Lung (tissue), 11 donors: ENCODE measurements at regions not wholly inside any gene's neighbourhood (a gene's known extent, or its start where the extent isn't known, plus 50 kb on each side); places are given as distances from the start of the nearest gene placed in this dataset.

Source experiments
- ATAC-seq: fragments of 200-7000 bp; cut with Tn5 transposase; one replicate; pipeline ENCODE4 v1.9.1; 2020; ENCODE audit warnings: moderate number of reproducible peaks; ENCODE audit not compliant: insufficient read depth, low FRiP score
- DNase-seq, 3 donors: peaks; one replicate each; pipeline ENCODE4 v3.0.0-alpha.2; 2013 to 2017
- H3K27ac ChIP-seq, 2 donors: one replicate each; pipeline ENCODE4 v1.5.1; 2013; ENCODE audit warnings: mild to moderate bottlenecking in 2 of 2, moderate library complexity in 2 of 2, control low read depth in 1 of 2, inconsistent platforms in 1 of 2, low read depth in 1 of 2, low read length in 1 of 2
- H3K27me3 ChIP-seq, 3 donors: one replicate each; pipeline ENCODE4 v1.5.1; 2013; ENCODE audit warnings: low read length in 2 of 3; ENCODE audit not compliant: control insufficient read depth in 3 of 3, insufficient read depth in 3 of 3
- H3K36me3 ChIP-seq, 4 donors: one replicate each; pipeline ENCODE4 v1.5.1; 2013; ENCODE audit warnings: low read length in 4 of 4, mild to moderate bottlenecking in 1 of 4, moderate library complexity in 1 of 4; ENCODE audit not compliant: control insufficient read depth in 4 of 4, insufficient read depth in 4 of 4
- H3K4me1 ChIP-seq, 5 donors: one replicate each; pipeline ENCODE4 v1.5.1; 2013; ENCODE audit warnings: low read length in 5 of 5, mild to moderate bottlenecking in 2 of 5, moderate library complexity in 1 of 5; ENCODE audit not compliant: control insufficient read depth in 5 of 5, insufficient read depth in 5 of 5
- H3K4me3 ChIP-seq: one replicate; pipeline ENCODE4 v1.5.1; 2013; ENCODE audit warnings: mild to moderate bottlenecking, control low read depth, moderate library complexity
- H3K9ac ChIP-seq, 2 donors: one replicate each; pipeline ENCODE4 v1.5.1; 2013; ENCODE audit warnings: low read length in 2 of 2, control low read depth in 1 of 2; ENCODE audit not compliant: insufficient read depth in 1 of 2
- H3K9me3 ChIP-seq, 4 donors: one replicate each; pipeline ENCODE4 v1.5.1; 2013; ENCODE audit warnings: low read length in 3 of 4, mild to moderate bottlenecking in 1 of 4, moderate library complexity in 1 of 4; ENCODE audit not compliant: control insufficient read depth in 4 of 4, insufficient read depth in 3 of 4
- WGBS, 2 donors: extraction: QIAGEN DNeasy Blood & Tissue Kit; methylation state at CpG; one replicate each; pipeline ENCODE4 v1.1.7; 2013; 5-methylcytosine and 5-hydroxymethylcytosine counted together
- TF ChIP-seq, protein P1 (sequence below): IDR thresholded peaks from 2 replicates; pipeline ENCODE4 v1.5.1; 2012; ENCODE audit warnings: mild to moderate bottlenecking; ENCODE audit errors: control extremely low read depth, extremely low read depth
- donor health status: control.
- donor health status: control.
- donor health status: Bipolar disorder and iron deficiency.
- donor health status: healthy.
- donor health status: DM: yes; HTN: yes; CAD: no.

GRCh38 chr6:163842467-163842866, 427.9 kb downstream of the QKI start:
- Histone ChIP-seq H3K4me1 (peaks cover 0 to 12% (median 3%) of the 10 kb centered on the region in 5 donors), H3K9ac (no peak overlapping the region), H3K9me3 (peaks cover 0 to 10% (median 3%) of the 10 kb centered on the region in 4 donors), H3K27me3 (no peaks in the 10 kb centered on the region), H3K4me3 (no peak overlapping the region), H3K27ac (no peak overlapping the region), H3K36me3 (no peaks in the 10 kb centered on the region)
- TF ChIP-seq, protein P1, sequence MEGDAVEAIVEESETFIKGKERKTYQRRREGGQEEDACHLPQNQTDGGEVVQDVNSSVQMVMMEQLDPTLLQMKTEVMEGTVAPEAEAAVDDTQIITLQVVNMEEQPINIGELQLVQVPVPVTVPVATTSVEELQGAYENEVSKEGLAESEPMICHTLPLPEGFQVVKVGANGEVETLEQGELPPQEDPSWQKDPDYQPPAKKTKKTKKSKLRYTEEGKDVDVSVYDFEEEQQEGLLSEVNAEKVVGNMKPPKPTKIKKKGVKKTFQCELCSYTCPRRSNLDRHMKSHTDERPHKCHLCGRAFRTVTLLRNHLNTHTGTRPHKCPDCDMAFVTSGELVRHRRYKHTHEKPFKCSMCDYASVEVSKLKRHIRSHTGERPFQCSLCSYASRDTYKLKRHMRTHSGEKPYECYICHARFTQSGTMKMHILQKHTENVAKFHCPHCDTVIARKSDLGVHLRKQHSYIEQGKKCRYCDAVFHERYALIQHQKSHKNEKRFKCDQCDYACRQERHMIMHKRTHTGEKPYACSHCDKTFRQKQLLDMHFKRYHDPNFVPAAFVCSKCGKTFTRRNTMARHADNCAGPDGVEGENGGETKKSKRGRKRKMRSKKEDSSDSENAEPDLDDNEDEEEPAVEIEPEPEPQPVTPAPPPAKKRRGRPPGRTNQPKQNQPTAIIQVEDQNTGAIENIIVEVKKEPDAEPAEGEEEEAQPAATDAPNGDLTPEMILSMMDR: no peak
- ATAC-seq (no peak), DNase-seq (no peak)

- H3K27ac ChIP-seq: no peak overlapping the region
- WGBS, 2 donors: 92 to 94% methylated on average over 3 of the region's 3 CpGs
Measured at GRCh38 chr6:163841733-163842132, 427.2 kb downstream of the QKI start.

GRCh38 chr6:163841326-163841725, 426.8 kb downstream of the QKI start:
- peaks cover 0 to 10% (median 3%) of the 10 kb centered on the region in 4 donors for H3K9me3 ChIP-seq
- no peaks in the 10 kb centered on the region for H3K27me3 ChIP-seq
- TF ChIP-seq, protein P1: no peak
- no peak for ATAC-seq
- no peaks in the 10 kb centered on the region for H3K36me3 ChIP-seq
- no peak overlapping the region for H3K9ac ChIP-seq
- no peak for DNase-seq
- no peak overlapping the region for H3K4me3 ChIP-seq
- WGBS, 2 donors: 41 to 50% methylated on average over 2 of the region's 2 CpGs
- H3K27ac ChIP-seq: no peak overlapping the region
- peaks cover 0 to 16% (median 4%) of the 10 kb centered on the region in 5 donors for H3K4me1 ChIP-seq

More at GRCh38 chr6:163841733-163842132, 427.2 kb downstream of the QKI start:
- TF ChIP-seq, protein P1: no peak
- Histone ChIP-seq H3K9me3 (peaks cover 0 to 10% (median 3%) of the 10 kb centered on the region in 4 donors), H3K9ac (no peak overlapping the region), H3K4me1 (peaks cover 0 to 16% (median 4%) of the 10 kb centered on the region in 5 donors), H3K27me3 (no peaks in the 10 kb centered on the region), H3K4me3 (no peak overlapping the region), H3K36me3 (no peaks in the 10 kb centered on the region)
- DNase-seq: no peak
- ATAC-seq: no peak

DNA sequence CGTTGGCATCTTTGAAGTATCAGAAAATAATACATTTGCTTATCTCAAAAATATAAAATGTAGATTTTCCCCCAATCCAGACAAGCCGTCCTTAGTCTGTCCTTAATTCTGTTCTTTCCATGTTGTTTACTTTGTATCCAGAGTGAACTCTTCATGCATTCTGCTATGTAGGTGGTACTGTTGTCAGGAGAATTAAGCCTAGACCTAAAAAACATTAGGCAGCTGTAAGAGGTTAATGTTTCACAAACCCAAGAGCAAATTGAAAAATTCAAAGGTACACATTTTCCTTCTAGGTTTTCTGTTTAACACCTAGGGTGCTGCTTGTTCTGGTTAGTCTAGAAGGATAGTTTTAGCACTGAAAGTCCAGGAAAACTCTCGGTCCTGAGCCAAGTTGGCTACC, 426.4 kb downstream of the QKI start:
- Histone ChIP-seq H3K4me1 (peaks cover 0 to 16% (median 5%) of the 10 kb centered on the region in 5 donors), H3K9ac (no peak overlapping the region), H3K9me3 (peaks cover 0 to 10% (median 3%) of the 10 kb centered on the region in 4 donors), H3K27ac (no peak overlapping the region), H3K27me3 (no peaks in the 10 kb centered on the region), H3K4me3 (no peak overlapping the region), H3K36me3 (no peaks in the 10 kb centered on the region)
- ATAC-seq (no peak), DNase-seq (no peak)
- TF ChIP-seq, protein P1: no peak
- WGBS, 2 donors: 79 to 82% methylated on average over 3 of the region's 3 CpGs
